PC-9 (cell line): ENCODE measurements at regions not wholly inside any gene's neighbourhood (a gene's known extent, or its start where the extent isn't known, plus 50 kb on each side); places are given as distances from the start of the nearest gene placed in this dataset.

ENCODE experiments used
- CTCF ChIP-seq: fragments of 200-600 bp; sonication (generic); conservative IDR thresholded peaks from 2 replicates; pipeline ENCODE4 v1.6.1; 2017; ENCODE audit warnings: mixed run types, antibody characterized with exemption, mild to moderate bottlenecking, moderate library complexity
- EZH2 ChIP-seq: fragments of 200-600 bp; sonication (generic); IDR thresholded peaks from 2 replicates; pipeline ENCODE4 v1.8.0; 2017; ENCODE audit warnings: antibody characterized with exemption, low read depth

DNA sequence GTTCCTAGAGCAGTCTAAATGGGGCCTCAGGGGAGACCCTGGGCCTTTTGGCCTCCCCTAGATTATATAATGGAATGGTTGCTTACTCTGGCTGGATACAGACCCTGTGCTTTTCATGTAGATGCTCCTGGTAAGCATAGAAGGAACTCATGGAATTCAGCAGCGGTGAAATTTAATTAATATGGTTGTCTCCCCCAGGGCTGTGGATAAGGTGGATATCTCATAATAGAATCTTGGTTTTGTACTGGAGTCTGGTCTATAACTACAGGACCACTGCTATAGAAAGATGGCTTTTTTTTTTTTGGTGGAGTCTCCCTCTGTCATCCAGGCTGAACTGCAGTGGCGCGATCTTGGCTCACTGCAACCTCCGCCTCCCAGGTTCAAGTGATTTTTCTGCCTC is 84.5 kb downstream of the HRH4 start:
- no peak for TF ChIP-seq CTCF
- TF ChIP-seq EZH2, result no peak
